Activated CD4-positive, alpha-beta memory T cell treated with anti-CD3 and anti-CD28 coated beads for 36 hours (primary cell): ENCODE measurements at regions not wholly inside any gene's neighbourhood (a gene's known extent, or its start where the extent isn't known, plus 50 kb on each side); places are given as distances from the start of the nearest gene placed in this dataset.
"Not testable (repeated sequence)": the region's sequence is repeated elsewhere in the genome, so short reads cannot be mapped to it uniquely, and the experiment has no call there.

Experiments used
- CTCF ChIA-PET: fragments of 350-600 bp; sonication (Branson Sonifier 250); formaldehyde crosslinking; loops from one replicate; lab custom pipeline; 2021; ENCODE audit warnings: antibody characterized with exemption, inconsistent platforms; lab: Charles Lee
- POLR2A ChIA-PET: fragments of 350-600 bp; sonication (Branson Sonifier 250); formaldehyde crosslinking; loops from one replicate; lab custom pipeline; 2021; ENCODE audit warnings: antibody characterized with exemption; lab: Charles Lee
- DNase-seq: peaks from one replicate; pipeline ENCODE4 v3.0.0-alpha.2; 2020
- H3K27ac Mint-ChIP-seq: one replicate; pipeline ENCODE4 v1.8.0; 2021; ENCODE audit warnings: mixed read lengths
- H3K27me3 Mint-ChIP-seq: one replicate; pipeline ENCODE4 v1.8.0; 2021; ENCODE audit warnings: mixed read lengths
- H3K36me3 Mint-ChIP-seq: one replicate; pipeline ENCODE4 v1.8.0; 2021; ENCODE audit warnings: mixed read lengths
- H3K4me1 Mint-ChIP-seq: one replicate; pipeline ENCODE4 v1.8.0; 2021; ENCODE audit warnings: low read depth, mixed read lengths
- H3K4me3 Mint-ChIP-seq: one replicate; pipeline ENCODE4 v1.8.0; 2021; ENCODE audit warnings: mild to moderate bottlenecking, mixed read lengths
- H3K9me3 Mint-ChIP-seq: one replicate; pipeline ENCODE4 v1.8.0; 2021; ENCODE audit warnings: mixed read lengths
- intact Hi-C: fragments of 100-400 bp; cut with micrococcal nuclease; formaldehyde crosslinking; loops from one replicate; pipeline ENCODE4 v1.15.1; 2023

DNA sequence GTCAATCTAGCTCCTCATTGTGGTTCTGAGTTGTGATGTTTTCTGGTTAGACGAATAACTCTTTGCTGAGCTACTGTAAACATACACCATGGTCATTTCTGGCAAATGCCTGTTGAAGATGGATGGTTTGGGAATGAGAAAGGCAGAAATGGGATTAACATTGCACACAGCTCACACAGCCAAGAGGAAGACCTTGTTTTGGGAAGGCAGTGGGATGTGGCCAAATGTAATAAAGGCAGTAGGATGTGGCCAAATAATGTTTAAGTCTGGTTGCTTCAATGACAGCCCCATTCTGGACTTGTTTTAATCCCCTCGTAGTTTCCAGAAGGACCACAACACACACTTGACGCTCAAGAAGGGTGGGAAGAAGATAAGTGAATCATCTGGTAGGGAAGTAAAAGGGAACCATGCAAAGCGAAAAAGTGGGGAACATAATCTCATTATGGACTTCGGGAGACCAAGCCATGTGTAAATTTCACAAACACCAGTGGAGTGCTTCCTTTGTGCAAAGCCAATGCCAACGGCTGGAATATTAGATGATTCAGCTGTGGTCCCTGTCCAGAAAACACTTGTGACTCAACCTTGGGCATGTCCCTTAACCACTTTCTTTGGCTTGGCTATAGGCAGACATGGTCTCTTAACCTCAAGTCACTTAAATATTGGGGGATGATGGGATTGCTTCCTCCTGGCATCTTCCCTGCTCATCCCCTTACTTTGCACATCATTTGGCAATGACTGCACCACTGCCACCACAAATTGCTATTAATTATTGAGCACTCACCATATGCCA, 284.4 kb upstream of the CRY1 start:
- POLR2A ChIA-PET = no interaction called here
- Mint-ChIP-seq H3K4me3 (no peak overlapping the region), H3K36me3 (no peaks in the 10 kb centered on the region), H3K27me3 (no peaks in the 10 kb centered on the region), H3K4me1 (peaks cover 23% of the 10 kb centered on the region), H3K9me3 (no peaks in the 10 kb centered on the region), H3K27ac (no peak overlapping the region)
- CTCF ChIA-PET = interaction anchor here (0.9 kb wide), 1 partner anchor 25 kb away, joined by 3 read pairs; no protein-coding TSS in a partner anchor
- intact Hi-C loops = no loop called here
- no peak for DNase-seq

- intact Hi-C loops = no loop called here
- CTCF ChIA-PET = no interaction called here
These were observed 285.3 kb upstream of the CRY1 start for GRCh38 chr12:107378609-107379008.

GRCh38 chr12:107379142-107379851, 285.9 kb upstream of the CRY1 start:
- H3K9me3 Mint-ChIP-seq, H3K27ac Mint-ChIP-seq, DNase-seq, H3K36me3 Mint-ChIP-seq, POLR2A ChIA-PET, H3K27me3 Mint-ChIP-seq, H3K4me3 Mint-ChIP-seq, H3K4me1 Mint-ChIP-seq, intact Hi-C loops, CTCF ChIA-PET: not testable (repeated sequence)

More at GRCh38 chr12:107378609-107379008, 285.3 kb upstream of the CRY1 start:
- Mint-ChIP-seq H3K27ac (no peak overlapping the region), H3K4me3 (no peak overlapping the region), H3K27me3 (no peaks in the 10 kb centered on the region), H3K4me1 (peaks cover 14% of the 10 kb centered on the region), H3K36me3 (no peaks in the 10 kb centered on the region), H3K9me3 (no peaks in the 10 kb centered on the region)
- DNase-seq = no peak
- POLR2A ChIA-PET = no interaction called here

DNA sequence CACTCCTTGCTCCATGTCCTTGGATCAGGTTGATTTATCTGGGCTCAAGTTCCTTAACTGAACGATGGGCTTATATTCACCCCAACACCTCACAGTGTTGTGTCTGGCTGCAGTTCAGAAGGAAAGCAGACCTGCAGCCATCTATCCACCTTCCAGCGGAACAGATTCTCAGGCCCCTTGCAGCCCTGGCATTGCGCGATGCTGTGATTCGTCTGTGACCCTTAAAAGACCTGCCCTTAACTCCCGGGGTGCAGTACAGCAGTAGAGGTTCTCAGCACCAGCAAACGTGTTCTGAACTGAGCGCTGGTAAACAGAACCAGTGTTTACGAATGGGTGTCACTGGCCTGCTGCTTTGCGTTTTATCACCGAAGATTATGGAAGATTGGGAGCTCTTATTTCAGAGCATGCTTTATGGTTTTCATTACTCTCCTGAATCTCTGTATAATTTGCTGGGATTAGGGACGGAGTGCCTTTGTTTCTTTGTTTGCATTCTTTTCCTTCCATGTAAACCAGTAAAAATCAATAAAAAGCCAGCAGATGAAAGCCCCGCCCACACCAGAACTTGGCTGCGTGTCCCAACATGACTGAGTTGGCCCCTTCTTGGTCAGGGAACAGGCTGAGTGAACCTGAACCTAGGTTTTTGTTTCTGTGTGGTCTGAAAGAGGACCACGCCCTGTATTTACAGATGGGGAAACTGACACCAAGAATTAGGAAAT, 286.7 kb upstream of the CRY1 start:
- peaks cover under 1% of the 10 kb centered on the region for H3K4me1 Mint-ChIP-seq

GRCh38 chr12:107384645-107385044, 291.3 kb upstream of the CRY1 start:
- ChIA-PET POLR2A (no interaction called here), CTCF (interaction anchor here (1.1 kb wide), 1 partner anchor 253 kb away, joined by 3 read pairs; no protein-coding TSS in a partner anchor)
- peaks cover 5% of the 10 kb centered on the region for H3K36me3 Mint-ChIP-seq
- H3K4me1 Mint-ChIP-seq = peaks cover 14% of the 10 kb centered on the region
- intact Hi-C loops = no loop called here
- no peak for DNase-seq
- H3K27ac Mint-ChIP-seq = no peak overlapping the region
- H3K27me3 Mint-ChIP-seq = no peaks in the 10 kb centered on the region
- H3K9me3 Mint-ChIP-seq = peaks cover 8% of the 10 kb centered on the region
- no peak overlapping the region for H3K4me3 Mint-ChIP-seq

More for the DNA sequence above, 286.7 kb upstream of the CRY1 start:
- POLR2A ChIA-PET = no interaction called here
- H3K9me3 Mint-ChIP-seq = no peaks in the 10 kb centered on the region
- H3K4me3 Mint-ChIP-seq = no peak overlapping the region
- CTCF ChIA-PET = no interaction called here
- no peaks in the 10 kb centered on the region for H3K36me3 Mint-ChIP-seq
- no peak for DNase-seq
- intact Hi-C loops = no loop called here
- H3K27me3 Mint-ChIP-seq = no peaks in the 10 kb centered on the region
- no peak overlapping the region for H3K27ac Mint-ChIP-seq

- peaks cover 11% of the 10 kb centered on the region for H3K9me3 Mint-ChIP-seq
- ChIA-PET CTCF (interaction anchor here (1.1 kb wide), 2 partner anchors 17 to 254 kb away, joined by 3 read pairs; no protein-coding TSS in a partner anchor), POLR2A (no interaction called here)
- H3K4me3 Mint-ChIP-seq = no peak overlapping the region
- H3K36me3 Mint-ChIP-seq = peaks cover 8% of the 10 kb centered on the region
- H3K4me1 Mint-ChIP-seq = peaks cover 21% of the 10 kb centered on the region
- DNase-seq = no peak
- H3K27me3 Mint-ChIP-seq = no peaks in the 10 kb centered on the region
- no peak overlapping the region for H3K27ac Mint-ChIP-seq
- intact Hi-C loops = no loop called here
These were observed 292.2 kb upstream of the CRY1 start for GRCh38 chr12:107385509-107385908.

DNA sequence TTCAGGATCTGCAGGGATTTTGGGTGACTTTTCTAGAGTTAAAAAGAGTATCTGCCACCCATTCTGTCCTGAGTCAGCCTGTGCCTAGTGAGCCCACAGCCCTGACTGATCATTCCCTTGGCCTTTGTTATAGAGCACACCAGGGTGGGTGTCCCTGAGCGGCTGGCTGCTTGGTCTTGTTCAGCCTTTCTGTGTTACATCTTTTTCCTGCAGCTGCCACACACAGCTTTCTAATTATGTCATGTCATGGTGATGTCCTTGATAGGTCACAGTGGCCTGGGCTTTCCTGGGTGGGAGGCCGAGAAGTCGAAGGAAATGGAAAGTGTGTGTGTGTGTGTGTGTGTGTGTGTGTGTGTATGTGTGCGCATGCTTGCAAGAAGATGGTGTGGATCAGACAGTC, 293.2 kb upstream of the CRY1 start:
- peaks cover 8% of the 10 kb centered on the region for H3K36me3 Mint-ChIP-seq
- intact Hi-C loops = no loop called here
- H3K4me1 Mint-ChIP-seq = peaks cover 28% of the 10 kb centered on the region
- no peak for DNase-seq
- ChIA-PET CTCF (interaction anchor here (0.6 to 1.1 kb wide), 2 partner anchors 12 to 16 kb away, joined by 3 read pairs; no protein-coding TSS in a partner anchor), POLR2A (no interaction called here)
- H3K4me3 Mint-ChIP-seq = no peak overlapping the region
- peaks cover 11% of the 10 kb centered on the region for H3K9me3 Mint-ChIP-seq
- no peak overlapping the region for H3K27ac Mint-ChIP-seq
- H3K27me3 Mint-ChIP-seq = no peaks in the 10 kb centered on the region

GRCh38 chr12:107388263-107388662, 294.9 kb upstream of the CRY1 start:
- no peaks in the 10 kb centered on the region for H3K27me3 Mint-ChIP-seq
- peaks cover 44% of the 10 kb centered on the region for H3K4me1 Mint-ChIP-seq
- POLR2A ChIA-PET = no interaction called here
- intact Hi-C loops = no loop called here
- CTCF ChIA-PET = interaction anchor here (1.6 kb wide), 1 partner anchor 14 kb away, joined by 9 read pairs; no protein-coding TSS in a partner anchor
- peaks cover 8% of the 10 kb centered on the region for H3K36me3 Mint-ChIP-seq
- DNase-seq = no peak
- H3K4me3 Mint-ChIP-seq = no peak overlapping the region
- H3K27ac Mint-ChIP-seq = no peak overlapping the region
- peaks cover 11% of the 10 kb centered on the region for H3K9me3 Mint-ChIP-seq

- Mint-ChIP-seq H3K4me3 (no peak overlapping the region), H3K27me3 (no peaks in the 10 kb centered on the region), H3K4me1 (peaks cover 54% of the 10 kb centered on the region), H3K9me3 (peaks cover 11% of the 10 kb centered on the region), H3K36me3 (peaks cover 8% of the 10 kb centered on the region), H3K27ac (peak overlapping the region; percentile 2)
- POLR2A ChIA-PET = no interaction called here
- intact Hi-C loops = no loop called here
- no peak for DNase-seq
- CTCF ChIA-PET = no interaction called here
These were observed 295.2 kb upstream of the PWP1 start for GRCh38 chr12:107390414-107390813.

GRCh38 chr12:107393043-107393717, 292.4 kb upstream of the PWP1 start:
- Mint-ChIP-seq H3K36me3 (peaks cover 8% of the 10 kb centered on the region), H3K27me3 (no peaks in the 10 kb centered on the region), H3K4me3 (no peak overlapping the region), H3K9me3 (peaks cover 11% of the 10 kb centered on the region), H3K27ac (no peak overlapping the region), H3K4me1 (peaks cover 51% of the 10 kb centered on the region)
- peak; percentile 27 for DNase-seq
- ChIA-PET POLR2A (no interaction called here), CTCF (interaction anchor here (0.7 to 1.6 kb wide), 2 partner anchors 14 to 72 kb away, joined by 3 read pairs; no protein-coding TSS in a partner anchor)
- intact Hi-C loops = loop anchor here (2.0 kb wide), 1 partner anchor 20 kb away; no protein-coding TSS in a partner anchor

DNA sequence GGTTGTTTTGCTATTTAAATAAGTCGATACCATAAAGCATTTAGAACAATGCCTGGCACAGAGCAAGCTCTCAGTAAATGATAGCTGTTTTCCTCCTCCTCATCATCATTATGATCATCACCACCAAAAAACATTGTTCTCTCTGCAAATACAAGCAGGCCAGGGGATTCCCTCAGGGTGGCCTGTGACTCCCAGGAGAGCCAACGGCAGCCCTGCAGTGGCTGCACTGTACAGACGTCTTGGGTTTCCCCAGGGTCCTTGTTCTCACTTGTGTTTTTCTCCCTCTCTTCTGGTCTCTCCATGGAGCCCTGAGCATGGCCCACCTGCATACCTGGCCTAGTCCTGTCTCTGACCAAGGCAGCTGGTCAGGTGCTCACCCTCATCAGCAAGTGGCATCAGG, 290.9 kb upstream of the PWP1 start:
- DNase-seq = no peak
- H3K4me1 Mint-ChIP-seq = peaks cover 45% of the 10 kb centered on the region
- H3K9me3 Mint-ChIP-seq = peaks cover 3% of the 10 kb centered on the region
- no peak overlapping the region for H3K4me3 Mint-ChIP-seq
- POLR2A ChIA-PET = no interaction called here
- intact Hi-C loops = no loop called here
- H3K27ac Mint-ChIP-seq = no peak overlapping the region
- CTCF ChIA-PET = no interaction called here
- no peaks in the 10 kb centered on the region for H3K27me3 Mint-ChIP-seq
- H3K36me3 Mint-ChIP-seq = peaks cover 2% of the 10 kb centered on the region
